GM18499 (cell line): ENCODE measurements at regions not wholly inside any gene's neighbourhood (a gene's known extent, or its start where the extent isn't known, plus 50 kb on each side); places are given as distances from the start of the nearest gene placed in this dataset.
"Not testable (repeated sequence)": the region's sequence is repeated elsewhere in the genome, so short reads cannot be mapped to it uniquely, and the experiment has no call there.

Experiments used
- ATAC-seq: cut with Tn5 transposase; IDR thresholded peaks from one replicate; pipeline ENCODE4 v1.9.1; 2021; ENCODE audit warnings: moderate number of reproducible peaks; ENCODE audit not compliant: insufficient read depth, unreplicated experiment

- ATAC-seq, result no peak
Measured at GRCh38 chr5:71817891-71818290, 98.8 kb downstream of the CARTPT start.

DNA sequence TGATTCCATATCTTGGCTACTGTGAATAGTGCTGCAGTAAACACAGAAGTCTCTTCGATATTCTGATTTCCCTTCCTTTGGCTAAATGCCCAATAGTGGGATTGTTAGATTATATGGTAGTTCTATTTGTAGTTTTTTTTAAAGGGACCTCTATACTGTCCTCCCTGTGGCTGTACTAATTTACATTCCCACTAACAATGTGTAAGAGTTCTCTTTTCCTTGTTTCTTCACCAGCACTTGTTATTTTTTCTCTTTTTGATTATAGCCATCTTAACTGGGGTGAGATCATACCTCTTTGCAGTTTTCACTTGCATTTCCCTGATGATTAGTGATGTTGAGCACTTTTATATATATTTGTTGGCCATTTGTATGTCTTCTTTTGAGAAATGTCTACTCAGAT, 102.0 kb downstream of the CARTPT start:
- no peak for ATAC-seq

- not testable (repeated sequence) for ATAC-seq
Measured at GRCh38 chr5:71822065-71822464, 103.0 kb downstream of the CARTPT start.

DNA sequence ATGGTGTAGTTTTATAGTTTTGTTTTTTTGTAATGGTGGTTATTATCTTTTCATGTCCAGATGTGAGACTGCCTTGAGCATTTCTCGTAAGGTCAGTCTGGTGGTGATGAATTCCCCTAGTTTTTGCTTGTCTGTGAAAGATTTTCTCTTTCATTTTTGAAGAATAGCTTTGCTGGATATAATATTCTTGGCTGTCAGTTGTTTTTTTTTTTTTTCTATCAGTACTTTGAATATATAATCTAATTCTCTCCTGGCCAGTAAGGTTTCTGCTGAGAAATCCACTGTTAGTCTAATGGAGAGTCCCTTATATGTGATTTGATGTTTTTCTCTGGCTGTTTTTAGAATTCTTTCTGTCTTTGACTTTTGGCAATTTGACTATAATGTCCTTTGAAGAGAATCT, 106.9 kb downstream of the CARTPT start:
- ATAC-seq, result no peak

DNA sequence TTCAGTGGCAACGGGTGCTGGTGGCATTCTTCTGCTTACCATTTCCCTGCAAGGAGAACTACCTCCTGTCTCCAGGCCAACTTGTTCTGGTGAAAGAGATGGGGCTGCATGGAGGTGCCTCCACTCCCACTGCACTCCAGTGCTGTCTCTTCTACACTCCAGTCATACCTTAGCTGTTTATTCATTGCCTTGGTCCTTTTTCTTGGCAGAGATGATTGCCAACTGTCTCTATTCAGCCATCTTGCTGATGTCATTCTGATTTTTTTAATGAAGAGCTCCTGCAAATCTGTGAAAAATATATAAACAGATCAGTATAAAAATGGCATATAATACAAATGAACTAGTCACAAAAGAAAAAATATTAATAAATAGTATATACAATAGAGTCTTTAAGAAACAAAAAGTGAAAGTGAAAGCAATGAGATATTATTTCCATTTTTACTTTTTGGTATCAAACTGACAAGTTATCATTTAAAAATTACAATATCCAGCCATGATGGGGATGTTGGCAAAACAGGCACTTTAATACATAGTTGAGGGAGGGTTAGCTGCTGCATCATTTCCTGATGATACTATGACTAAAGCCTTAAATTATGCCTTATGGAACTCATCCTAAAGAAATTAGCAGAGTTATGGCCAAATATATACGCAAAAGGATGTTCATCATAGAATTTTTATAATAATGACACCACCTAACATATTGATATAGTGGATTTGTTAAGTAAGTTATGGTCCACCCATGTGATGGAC, 109.4 kb downstream of the CARTPT start:
- no peak for ATAC-seq

- no peak for ATAC-seq
Measured at GRCh38 chr5:71829206-71829605, 110.1 kb downstream of the CARTPT start.

DNA sequence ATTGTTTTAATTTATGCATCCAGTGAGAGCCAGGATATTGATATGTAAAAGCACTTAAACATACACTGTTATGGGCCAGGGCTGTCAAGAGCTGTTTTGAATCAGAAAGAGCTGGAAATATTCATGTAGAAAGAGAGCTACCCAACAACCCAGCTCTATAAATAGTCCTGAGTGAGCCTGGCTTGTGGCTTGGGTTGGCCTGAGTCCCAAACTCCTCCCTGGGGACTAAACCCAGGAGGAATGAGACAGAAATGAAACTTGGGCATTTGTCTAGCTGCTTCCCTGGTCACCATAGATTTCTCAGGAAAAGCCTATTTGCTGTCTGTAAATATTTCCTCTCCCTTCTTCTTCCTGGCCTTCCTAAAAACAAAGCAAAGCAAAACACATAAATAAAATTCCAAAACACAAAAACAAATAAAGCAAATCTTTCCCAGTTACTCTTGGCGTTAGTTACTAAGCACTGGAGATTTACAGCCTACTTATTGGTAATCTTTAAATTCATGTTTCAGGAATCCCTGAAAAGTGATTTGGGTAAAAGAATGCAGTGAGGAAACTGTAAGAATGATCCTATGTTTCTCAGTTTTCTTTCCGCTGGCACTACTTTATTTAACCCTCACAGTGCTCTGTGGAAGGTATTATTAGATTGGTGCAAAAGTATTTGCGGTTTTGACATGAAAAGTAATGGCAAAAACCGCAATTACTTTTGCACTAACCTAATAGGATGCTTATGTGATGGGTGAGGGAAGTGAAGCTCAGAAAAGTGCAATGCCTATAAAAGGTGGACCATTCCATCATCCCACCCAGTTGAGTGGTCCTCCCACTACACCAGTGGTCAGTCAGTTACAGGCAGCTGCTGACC, 111.8 kb downstream of the CARTPT start:
- no peak for ATAC-seq

DNA sequence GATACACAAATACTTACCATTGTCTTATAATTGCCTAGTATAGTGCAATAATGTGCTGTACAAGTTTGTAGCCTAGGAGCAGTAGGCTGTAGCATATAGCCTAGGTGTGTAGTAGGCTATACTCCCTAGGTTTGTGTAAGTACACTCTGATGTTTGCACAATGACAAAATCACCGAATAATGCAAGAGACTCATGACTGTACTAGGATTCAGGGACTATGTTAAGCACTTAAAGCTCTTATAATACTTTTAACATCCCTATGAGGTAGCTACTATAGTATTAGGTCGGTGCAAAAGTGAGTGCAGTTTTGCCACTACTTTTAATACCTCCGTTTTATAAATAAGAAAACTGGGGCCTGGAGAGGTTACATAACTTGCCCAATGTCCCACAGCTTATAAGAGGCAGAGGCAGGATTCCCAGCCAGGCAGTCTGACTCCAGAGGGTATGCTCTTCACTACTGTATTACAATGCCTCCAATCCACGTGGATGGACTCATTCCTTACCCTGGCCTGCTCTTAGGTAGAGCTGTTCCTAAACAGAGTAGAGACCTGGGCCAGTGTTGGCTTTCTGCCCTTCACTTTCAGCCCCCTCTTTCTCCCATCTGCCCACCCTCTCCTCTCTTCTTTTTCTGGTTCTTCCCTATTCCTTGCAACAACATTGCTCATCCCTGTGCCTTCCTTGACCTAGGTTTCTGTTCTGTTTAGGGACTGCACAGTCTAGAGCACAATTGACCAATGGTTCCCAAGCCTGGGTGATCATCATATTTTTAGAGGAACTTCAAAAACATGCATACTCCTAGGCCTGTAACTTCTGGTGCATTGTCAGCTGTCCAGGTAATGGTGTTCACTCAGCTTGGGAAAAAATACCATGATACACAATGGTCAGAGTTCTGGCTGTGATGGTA, 114.0 kb downstream of the CARTPT start:
- ATAC-seq, result no peak

GRCh38 chr5:71834601-71835000, 115.5 kb downstream of the CARTPT start:
- no peak for ATAC-seq

DNA sequence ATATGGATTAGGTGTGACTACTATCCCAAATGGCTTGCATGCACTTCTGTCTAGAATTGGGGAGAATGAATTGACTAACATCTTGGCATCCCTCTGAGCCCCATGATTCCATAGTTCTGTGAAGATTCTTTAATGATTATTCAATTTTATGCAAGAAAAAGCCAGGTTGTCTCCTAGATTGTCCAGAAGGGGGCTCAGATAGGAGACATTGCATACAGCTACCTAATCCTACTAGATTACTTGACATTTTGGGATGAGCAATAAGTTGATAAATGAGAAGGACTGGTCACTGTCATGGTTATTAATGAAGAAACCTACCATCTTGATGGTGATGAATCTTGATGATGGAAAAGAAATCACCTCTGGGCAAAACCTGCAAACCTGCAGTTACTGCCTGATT, 117.0 kb downstream of the CARTPT start:
- no peak for ATAC-seq

- no peak for ATAC-seq
Measured at GRCh38 chr5:71836559-71837112, 117.6 kb downstream of the CARTPT start.

DNA sequence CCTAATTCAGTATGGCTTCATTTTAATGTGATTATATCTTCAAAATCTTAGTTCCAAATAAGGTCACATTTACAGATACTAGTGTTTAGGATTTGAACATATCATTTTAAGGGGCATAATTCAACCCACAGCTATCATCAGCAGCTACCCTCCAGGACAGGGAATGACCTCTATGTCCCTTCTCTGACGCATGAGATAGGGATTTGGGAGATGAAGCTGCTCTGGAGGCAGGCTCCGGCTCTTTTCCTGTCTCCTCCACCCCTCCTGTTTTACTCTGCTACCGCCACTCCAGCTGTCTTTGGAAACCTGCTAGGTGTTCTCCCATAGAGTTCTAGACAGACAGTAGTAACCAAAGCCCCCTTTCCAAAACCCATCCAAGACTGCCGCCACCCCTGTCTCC, 119.2 kb downstream of the CARTPT start:
- no peak for ATAC-seq

GRCh38 chr5:71839096-71839884, 120.2 kb downstream of the CARTPT start:
- no peak for ATAC-seq

DNA sequence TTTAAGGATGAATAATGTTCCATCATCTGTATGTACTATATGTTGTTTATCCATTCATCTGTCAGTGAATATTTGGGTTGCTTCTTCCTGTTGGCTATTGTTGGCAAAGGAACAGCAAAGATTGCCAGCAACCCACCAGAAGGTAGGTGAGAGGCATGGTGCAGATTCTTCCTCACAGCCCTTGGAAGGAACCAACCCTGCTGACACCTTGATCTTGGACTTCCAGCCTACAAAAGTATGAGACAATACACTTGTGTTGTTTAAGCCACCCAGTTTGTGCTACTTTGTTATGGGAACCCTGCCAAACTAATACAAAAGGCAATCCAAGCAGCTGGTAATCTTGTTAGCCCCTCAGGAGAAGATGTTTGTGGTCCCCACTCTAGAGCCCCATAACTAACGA, 122.0 kb downstream of the CARTPT start:
- no peak for ATAC-seq

GRCh38 chr5:71843111-71843510, 124.0 kb downstream of the CARTPT start:
- no peak for ATAC-seq

DNA sequence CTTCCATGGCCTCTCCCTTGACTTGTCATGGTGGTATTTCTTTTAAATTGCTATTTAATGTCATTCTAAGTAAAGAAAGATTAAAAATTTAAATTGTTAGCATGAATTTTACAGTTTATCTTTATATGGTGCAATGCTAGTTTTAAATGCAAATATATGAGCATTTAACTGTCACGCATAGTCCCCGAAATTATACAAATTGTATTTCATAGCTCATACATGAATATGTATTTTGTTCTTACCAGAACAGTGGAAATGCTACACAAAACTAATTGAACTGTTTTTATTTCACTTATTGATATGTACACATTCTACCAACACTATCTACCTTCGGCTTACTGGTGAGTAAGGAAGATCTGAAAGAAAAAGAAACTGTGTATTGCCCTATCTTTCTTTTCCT, 125.8 kb downstream of the CARTPT start:
- ATAC-seq, result no peak

DNA sequence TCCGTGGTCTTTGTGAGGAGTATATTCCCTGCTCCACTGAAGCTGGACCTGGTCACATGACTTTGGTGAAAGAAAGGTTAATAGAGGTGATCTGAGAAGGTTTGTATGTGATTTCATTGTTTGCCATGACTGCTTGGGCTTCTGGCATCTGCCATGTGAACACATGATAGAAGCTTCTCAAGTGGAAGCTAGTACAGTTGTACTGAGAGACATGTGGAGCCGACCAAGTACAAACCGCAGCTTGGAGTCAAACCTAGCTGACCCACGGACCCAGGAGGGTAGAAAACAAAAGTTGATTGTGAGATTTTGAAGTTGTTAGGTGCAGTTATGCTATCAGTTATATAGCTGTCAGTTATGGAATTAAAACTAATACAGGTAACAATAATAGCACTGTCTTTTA, 140.4 kb downstream of the CARTPT start:
- no peak for ATAC-seq

GRCh38 chr5:71860048-71860447, 141.0 kb downstream of the CARTPT start:
- ATAC-seq, result no peak

- no peak for ATAC-seq
Measured at GRCh38 chr5:71861682-71862081, 142.6 kb downstream of the CARTPT start.

- no peak for ATAC-seq
Measured at GRCh38 chr5:71862087-71862486, 143.0 kb downstream of the CARTPT start.
